ENCODE measurements at regions not wholly inside any gene's neighbourhood (a gene's known extent, or its start where the extent isn't known, plus 50 kb on each side); places are given as distances from the start of the nearest gene placed in this dataset.

GRCh38 chr2:58428096-58429013 lies 187.2 kb upstream of the FANCL start:
- POLR2A ChIA-PET = no interaction called here
- no peak for DNase-seq (ENCODE audit: low read depth)
- no peak for TF ChIP-seq CTCF (IDR thresholded peaks at IDR 0.05; ENCODE audit: insufficient read depth, low read depth, low read length)
- Histone ChIP-seq H3K27me3 (ENCODE audit: control insufficient read depth, insufficient read depth, low read length) (peaks cover 11% of the 10 kb centered on the region), H3K4me3 (ENCODE audit: low read depth, low read length) (peak overlapping the region; percentile 42), H3K36me3 (ENCODE audit: control insufficient read depth, insufficient read depth, low read length) (no peaks in the 10 kb centered on the region)
- CTCF ChIA-PET = interaction anchor here (0.7 kb wide), 1 partner anchor 11 kb away, joined by 3 read pairs; no protein-coding TSS in a partner anchor

GRCh38 chr2:58427572-58428095 lies 186.5 kb upstream of the FANCL start:
- CTCF ChIA-PET = interaction anchor here (0.7 kb wide), 1 partner anchor 12 kb away, joined by 3 read pairs; no protein-coding TSS in a partner anchor
- POLR2A ChIA-PET = no interaction called here
- Histone ChIP-seq H3K36me3 (ENCODE audit: control insufficient read depth, insufficient read depth, low read length) (no peaks in the 10 kb centered on the region), H3K27me3 (ENCODE audit: control insufficient read depth, insufficient read depth, low read length) (peaks cover 11% of the 10 kb centered on the region), H3K4me3 (ENCODE audit: low read depth, low read length) (peak overlapping the region; percentile 42)
- no peak for TF ChIP-seq CTCF (IDR thresholded peaks at IDR 0.05; ENCODE audit: insufficient read depth, low read depth, low read length)
- DNase-seq (ENCODE audit: low read depth) = no peak

- ChIA-PET POLR2A (no interaction called here), CTCF (no interaction called here)
- no peak for TF ChIP-seq CTCF (IDR thresholded peaks at IDR 0.05; ENCODE audit: insufficient read depth, low read depth, low read length)
- H3K27me3 ChIP-seq (ENCODE audit: control insufficient read depth, insufficient read depth, low read length) = peaks cover 10% of the 10 kb centered on the region
- no peaks in the 10 kb centered on the region for H3K36me3 ChIP-seq (ENCODE audit: control insufficient read depth, insufficient read depth, low read length)
- H3K4me3 ChIP-seq (ENCODE audit: low read depth, low read length) = no peak overlapping the region
- no peak for DNase-seq (ENCODE audit: low read depth)
Observed at GRCh38 chr2:58425368-58425767, 184.2 kb upstream of the FANCL start.

GRCh38 chr2:58419983-58420382 lies 178.9 kb upstream of the FANCL start:
- DNase-seq (ENCODE audit: low read depth) = no peak
- CTCF ChIA-PET = no interaction called here
- no peaks in the 10 kb centered on the region; the same call in 1 of the 2 replicates for H3K27me3 ChIP-seq (ENCODE audit: control insufficient read depth, insufficient read depth, low read length)
- H3K36me3 ChIP-seq (ENCODE audit: control insufficient read depth, insufficient read depth, low read length) = no peaks in the 10 kb centered on the region
- POLR2A ChIA-PET = no interaction called here
- no peak overlapping the region for H3K4me3 ChIP-seq (ENCODE audit: low read depth, low read length)
- no peak for TF ChIP-seq CTCF (IDR thresholded peaks at IDR 0.05; ENCODE audit: insufficient read depth, low read depth, low read length)

GRCh38 chr2:58416696-58417095 lies 175.6 kb upstream of the FANCL start:
- H3K36me3 ChIP-seq (ENCODE audit: control insufficient read depth, insufficient read depth, low read length) = no peaks in the 10 kb centered on the region
- ChIA-PET POLR2A (no interaction called here), CTCF (interaction anchor here (0.7 kb wide), 1 partner anchor 567 kb away, joined by 3 read pairs; no protein-coding TSS in a partner anchor)
- no peak for DNase-seq (ENCODE audit: low read depth)
- no peak overlapping the region for H3K4me3 ChIP-seq (ENCODE audit: low read depth, low read length)
- TF ChIP-seq CTCF (IDR thresholded peaks at IDR 0.05; ENCODE audit: insufficient read depth, low read depth, low read length) = no peak
- no peaks in the 10 kb centered on the region; the same call in 1 of the 2 replicates for H3K27me3 ChIP-seq (ENCODE audit: control insufficient read depth, insufficient read depth, low read length)
